GM12874 (cell line): ENCODE measurements at regions not wholly inside any gene's neighbourhood (a gene's known extent, or its start where the extent isn't known, plus 50 kb on each side); places are given as distances from the start of the nearest gene placed in this dataset.

Experiments used
- CTCF ChIP-seq: IDR thresholded peaks from 2 replicates; pipeline ENCODE4 v1.5.1; 2011; ENCODE audit warnings: low read depth, mild to moderate bottlenecking, control low read depth, low read length, moderate library complexity; ENCODE audit not compliant: insufficient read depth

GRCh38 chr5:67393211-67393610 lies 196.6 kb upstream of the CD180 start:
- TF ChIP-seq CTCF, result no peak

GRCh38 chr5:67390935-67391334 lies 194.3 kb upstream of the CD180 start:
- no peak for TF ChIP-seq CTCF

GRCh38 chr5:67383451-67383850 lies 186.9 kb upstream of the CD180 start:
- TF ChIP-seq CTCF, result no peak

GRCh38 chr5:67381236-67381880 lies 184.8 kb upstream of the CD180 start:
- TF ChIP-seq CTCF, result no peak

- TF ChIP-seq CTCF, result no peak
These were observed 183.8 kb upstream of the CD180 start for GRCh38 chr5:67380431-67380830.

- no peak for TF ChIP-seq CTCF
These were observed 183.2 kb upstream of the CD180 start for GRCh38 chr5:67379753-67380152.

GRCh38 chr5:67378256-67378655 lies 181.7 kb upstream of the CD180 start:
- no peak for TF ChIP-seq CTCF
